ENCODE measurements at regions not wholly inside any gene's neighbourhood (a gene's known extent, or its start where the extent isn't known, plus 50 kb on each side); places are given as distances from the start of the nearest gene placed in this dataset.
"Not testable (repeated sequence)": the region's sequence is repeated elsewhere in the genome, so short reads cannot be mapped to it uniquely, and the experiment has no call there.

DNA sequence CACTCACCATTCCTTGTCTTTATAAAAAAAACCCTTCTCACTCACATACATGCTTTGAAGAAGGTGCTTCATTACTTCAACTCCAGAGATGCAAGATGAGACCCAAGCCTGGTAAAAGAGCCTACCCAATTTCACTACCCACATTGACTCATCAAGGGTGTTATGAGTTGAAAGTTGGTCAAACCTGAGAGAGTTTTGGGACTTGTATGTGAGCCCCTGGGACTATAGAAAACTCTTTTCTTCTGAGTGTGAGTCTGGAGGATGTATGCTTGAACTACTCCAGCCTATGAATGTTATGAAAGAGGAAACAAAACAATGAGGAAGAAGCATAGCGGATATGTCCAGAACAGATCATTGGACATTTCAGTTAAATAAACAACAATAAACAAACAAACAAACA lies 106.5 kb upstream of the SATB1 start:
- no peak for DNase-seq
- intact Hi-C loops (cut with DNase I), result no loop called here
- no peak for TF ChIP-seq POLR2A (IDR thresholded peaks at IDR 0.05)
- TF ChIP-seq, protein P1, sequence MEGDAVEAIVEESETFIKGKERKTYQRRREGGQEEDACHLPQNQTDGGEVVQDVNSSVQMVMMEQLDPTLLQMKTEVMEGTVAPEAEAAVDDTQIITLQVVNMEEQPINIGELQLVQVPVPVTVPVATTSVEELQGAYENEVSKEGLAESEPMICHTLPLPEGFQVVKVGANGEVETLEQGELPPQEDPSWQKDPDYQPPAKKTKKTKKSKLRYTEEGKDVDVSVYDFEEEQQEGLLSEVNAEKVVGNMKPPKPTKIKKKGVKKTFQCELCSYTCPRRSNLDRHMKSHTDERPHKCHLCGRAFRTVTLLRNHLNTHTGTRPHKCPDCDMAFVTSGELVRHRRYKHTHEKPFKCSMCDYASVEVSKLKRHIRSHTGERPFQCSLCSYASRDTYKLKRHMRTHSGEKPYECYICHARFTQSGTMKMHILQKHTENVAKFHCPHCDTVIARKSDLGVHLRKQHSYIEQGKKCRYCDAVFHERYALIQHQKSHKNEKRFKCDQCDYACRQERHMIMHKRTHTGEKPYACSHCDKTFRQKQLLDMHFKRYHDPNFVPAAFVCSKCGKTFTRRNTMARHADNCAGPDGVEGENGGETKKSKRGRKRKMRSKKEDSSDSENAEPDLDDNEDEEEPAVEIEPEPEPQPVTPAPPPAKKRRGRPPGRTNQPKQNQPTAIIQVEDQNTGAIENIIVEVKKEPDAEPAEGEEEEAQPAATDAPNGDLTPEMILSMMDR (IDR thresholded peaks at IDR 0.05), result no peak
- H3K36me3 ChIP-seq, result no peaks in the 10 kb centered on the region
- H3K4me3 ChIP-seq, result no peak overlapping the region
- WGBS (ENCODE audit: insufficient coverage, low coverage, low lambda C conversion rate, missing lambda C conversion rate), result 81% methylated on average over 1 of the region's 1 CpG
- no peak overlapping the region for H3K27ac ChIP-seq
- no peaks in the 10 kb centered on the region for H3K27me3 ChIP-seq
- ATAC-seq, result no peak
- H3K4me1 ChIP-seq, result no peaks in the 10 kb centered on the region
- H3K9me3 ChIP-seq, result no peaks in the 10 kb centered on the region

DNA sequence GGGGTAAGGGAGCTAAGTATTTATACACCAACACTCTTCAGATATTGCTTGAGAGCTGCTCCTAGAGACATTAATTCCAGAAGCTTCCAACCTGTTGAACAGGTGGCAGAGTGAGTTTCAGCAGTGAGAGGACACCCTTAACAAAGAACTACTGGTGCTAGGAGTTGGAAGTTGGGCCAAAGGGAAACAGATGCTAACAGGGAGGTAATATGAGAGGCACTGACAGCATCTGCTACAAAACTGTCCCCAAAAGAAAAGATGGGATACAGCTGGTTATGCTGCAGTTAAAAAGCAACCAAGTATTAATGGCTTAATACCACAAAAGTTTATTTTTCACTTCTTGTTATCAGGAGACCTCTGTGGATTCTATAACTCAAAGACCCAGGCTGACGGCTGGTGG lies 104.5 kb upstream of the SATB1 start:
- Histone ChIP-seq H3K36me3 (no peaks in the 10 kb centered on the region), H3K27me3 (no peaks in the 10 kb centered on the region), H3K4me3 (no peak overlapping the region), H3K9me3 (no peaks in the 10 kb centered on the region), H3K27ac (no peak overlapping the region), H3K4me1 (no peaks in the 10 kb centered on the region)
- DNase-seq, result no peak
- ATAC-seq, result no peak
- 50% methylated on average over 1 of the region's 1 CpG for WGBS (ENCODE audit: insufficient coverage, low coverage, low lambda C conversion rate, missing lambda C conversion rate)
- TF ChIP-seq, protein P1 (IDR thresholded peaks at IDR 0.05), result no peak
- no peak for TF ChIP-seq POLR2A (IDR thresholded peaks at IDR 0.05)
- intact Hi-C loops (cut with DNase I), result no loop called here

DNA sequence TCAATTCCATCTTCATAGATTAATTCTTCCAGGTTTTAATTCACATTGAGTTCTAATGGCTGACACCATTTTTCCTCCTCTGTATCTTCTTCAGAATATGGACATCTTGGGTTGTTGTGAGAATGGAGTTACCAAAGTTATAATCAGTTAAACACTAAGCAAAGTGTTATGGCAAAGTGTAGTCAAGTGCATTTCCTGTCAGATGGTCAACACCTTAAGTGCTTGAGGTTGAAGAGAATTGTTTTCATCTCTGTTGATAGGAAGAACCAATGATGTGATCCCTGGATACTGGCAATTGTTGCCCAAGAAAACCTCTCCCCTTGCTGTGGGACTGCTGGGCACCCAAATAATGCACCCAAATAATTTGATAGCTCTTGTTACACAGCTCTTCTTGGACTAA lies 102.6 kb upstream of the SATB1 start:
- H3K27me3 ChIP-seq, result no peaks in the 10 kb centered on the region
- DNase-seq, result no peak
- no peaks in the 10 kb centered on the region for H3K4me1 ChIP-seq
- intact Hi-C loops (cut with DNase I), result no loop called here
- no peaks in the 10 kb centered on the region for H3K9me3 ChIP-seq
- TF ChIP-seq, protein P1 (IDR thresholded peaks at IDR 0.05), result no peak
- TF ChIP-seq POLR2A (IDR thresholded peaks at IDR 0.05), result no peak
- no peak overlapping the region for H3K27ac ChIP-seq
- no peaks in the 10 kb centered on the region for H3K36me3 ChIP-seq
- no peak overlapping the region for H3K4me3 ChIP-seq
- ATAC-seq, result no peak

DNA sequence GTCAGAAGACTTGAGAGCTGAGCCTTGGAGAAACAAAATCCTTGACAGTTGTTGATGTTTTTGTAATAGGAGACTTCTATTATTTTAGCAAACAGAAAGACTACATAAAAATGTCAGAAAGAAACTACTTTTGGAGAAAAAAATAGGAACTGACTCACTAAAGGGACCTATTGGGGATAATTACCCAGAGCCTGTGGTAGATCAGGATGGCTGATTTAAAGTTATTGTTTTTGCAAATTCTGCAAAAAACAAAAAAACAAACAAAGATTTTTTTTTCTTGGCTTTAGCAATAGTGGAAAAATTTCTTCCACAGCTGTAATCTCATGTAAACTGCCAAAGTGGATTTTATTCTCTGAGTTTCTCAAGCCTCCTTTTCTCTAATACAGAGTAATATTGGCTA lies 101.5 kb upstream of the SATB1 start:
- ATAC-seq (no peak), DNase-seq (no peak)
- no peaks in the 10 kb centered on the region for H3K36me3 ChIP-seq
- no peaks in the 10 kb centered on the region for H3K4me1 ChIP-seq
- intact Hi-C loops (cut with DNase I), result no loop called here
- no peak overlapping the region for H3K27ac ChIP-seq
- H3K27me3 ChIP-seq, result no peaks in the 10 kb centered on the region
- no peaks in the 10 kb centered on the region for H3K9me3 ChIP-seq
- TF ChIP-seq POLR2A (IDR thresholded peaks at IDR 0.05), result no peak
- TF ChIP-seq, protein P1 (IDR thresholded peaks at IDR 0.05), result no peak
- no peak overlapping the region for H3K4me3 ChIP-seq

DNA sequence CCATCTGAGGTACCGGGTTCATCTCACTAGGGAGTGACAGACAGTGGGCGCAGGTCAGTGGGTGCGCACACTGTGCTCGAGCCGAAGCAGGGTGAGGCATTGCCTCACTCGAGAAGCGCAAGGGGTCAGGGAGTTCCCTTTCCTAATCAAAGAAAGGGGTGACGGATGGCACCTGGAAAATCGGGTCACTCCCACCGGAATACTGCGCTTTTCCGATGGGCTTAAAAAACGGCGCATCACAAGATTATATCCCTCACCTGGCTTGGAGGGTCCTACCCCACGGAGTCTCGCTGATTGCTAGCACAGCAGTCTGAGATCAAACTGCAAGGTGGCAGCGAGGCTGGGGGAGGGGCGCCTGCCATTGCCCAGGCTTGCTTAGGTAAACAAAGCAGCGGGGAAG lies 91.0 kb upstream of the SATB1 start:
- H3K27ac ChIP-seq; H3K9me3 ChIP-seq; H3K27me3 ChIP-seq; H3K4me1 ChIP-seq; ATAC-seq; intact Hi-C loops (cut with DNase I); DNase-seq; H3K36me3 ChIP-seq; H3K4me3 ChIP-seq: not testable (repeated sequence)
- 74% methylated on average over 6 of the region's 19 CpGs for WGBS (ENCODE audit: insufficient coverage, low coverage, low lambda C conversion rate, missing lambda C conversion rate)

Measured in right lobe of liver (tissue), 6 donors.